ENCODE measurements at regions not wholly inside any gene's neighbourhood (a gene's known extent, or its start where the extent isn't known, plus 50 kb on each side); places are given as distances from the start of the nearest gene placed in this dataset.
"Not testable (repeated sequence)": the region's sequence is repeated elsewhere in the genome, so short reads cannot be mapped to it uniquely, and the experiment has no call there.

DNA sequence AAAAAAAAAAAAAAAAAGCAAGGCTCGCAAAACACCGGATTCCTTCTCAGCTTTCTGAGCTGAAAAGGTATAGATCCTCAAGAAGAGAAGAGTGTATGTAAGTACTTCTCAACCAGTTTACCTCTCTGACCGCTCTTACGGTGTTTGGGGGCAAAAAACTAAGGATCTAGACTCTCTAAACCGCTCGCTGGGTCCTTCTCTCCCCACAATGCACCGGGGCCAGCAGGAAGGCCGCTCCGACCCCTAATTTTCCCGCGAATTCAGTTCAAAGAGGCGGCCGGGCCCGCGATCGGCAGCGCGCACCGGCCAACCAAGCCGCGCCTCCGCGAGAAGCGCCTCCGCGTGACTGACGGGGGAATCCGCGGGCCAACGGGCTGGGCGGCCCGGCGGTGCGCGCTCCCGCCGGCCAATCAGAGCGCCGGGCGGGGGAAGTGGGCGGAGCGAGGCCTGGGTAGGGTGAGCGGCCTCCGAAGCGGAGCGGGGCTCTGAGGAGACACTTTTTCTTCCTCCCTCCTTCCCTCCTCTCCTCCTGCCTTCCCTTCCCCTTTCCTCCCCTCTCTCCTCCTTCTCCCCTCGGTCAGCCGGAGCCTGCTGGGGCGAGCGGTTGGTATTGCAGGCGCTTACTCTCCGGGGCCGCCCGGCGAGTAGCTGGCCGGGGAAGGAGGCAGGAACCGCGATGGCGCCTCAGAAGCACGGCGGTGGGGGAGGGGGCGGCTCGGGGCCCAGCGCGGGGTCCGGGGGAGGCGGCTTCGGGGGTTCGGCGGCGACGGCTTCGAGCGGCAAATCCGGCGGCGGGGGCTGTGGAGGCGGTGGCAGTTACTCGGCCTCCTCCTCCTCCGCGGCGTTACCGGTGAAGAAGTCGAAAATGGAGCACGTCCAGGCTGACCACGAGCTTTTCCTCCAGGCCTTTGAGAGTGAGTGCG lies 93.0 kb downstream of the CRLF3 start:
- H3K27me3 Mint-ChIP-seq; H3K9me3 Mint-ChIP-seq; intact Hi-C loops (cut with micrococcal nuclease): not testable (repeated sequence)
- peaks cover 58% of the 10 kb centered on the region for H3K4me1 Mint-ChIP-seq (ENCODE audit: low read depth)
- peaks cover 28% of the 10 kb centered on the region for H3K36me3 Mint-ChIP-seq (ENCODE audit: low read depth)
- peak overlapping the region; percentile 96 for H3K4me3 Mint-ChIP-seq
- H3K27ac Mint-ChIP-seq = peak overlapping the region; percentile 93

DNA sequence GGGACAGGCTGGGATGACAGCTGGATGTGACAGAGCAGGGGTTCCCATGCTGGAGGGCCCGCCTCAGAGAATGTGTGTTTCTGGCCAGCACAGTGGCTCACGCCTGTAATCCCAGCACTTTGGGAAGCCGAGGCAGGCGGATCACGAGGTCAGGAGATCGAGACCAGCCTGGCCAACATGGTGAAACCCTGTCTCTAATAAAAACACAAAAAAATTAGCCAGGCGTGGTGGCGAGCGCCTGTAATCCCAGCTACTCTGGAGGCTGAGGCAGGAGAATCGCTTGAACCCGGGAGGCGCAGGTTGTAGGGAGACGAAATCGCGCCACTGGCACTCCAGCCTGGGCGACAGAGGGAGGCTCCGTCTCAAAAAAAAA lies 93.7 kb downstream of the CRLF3 start:
- H3K27me3 Mint-ChIP-seq; intact Hi-C loops (cut with micrococcal nuclease); H3K9me3 Mint-ChIP-seq: not testable (repeated sequence)
- Mint-ChIP-seq H3K36me3 (ENCODE audit: low read depth) (peaks cover 22% of the 10 kb centered on the region), H3K4me1 (ENCODE audit: low read depth) (peaks cover 56% of the 10 kb centered on the region), H3K27ac (peak overlapping the region; percentile 93), H3K4me3 (peak overlapping the region; percentile 96)

DNA sequence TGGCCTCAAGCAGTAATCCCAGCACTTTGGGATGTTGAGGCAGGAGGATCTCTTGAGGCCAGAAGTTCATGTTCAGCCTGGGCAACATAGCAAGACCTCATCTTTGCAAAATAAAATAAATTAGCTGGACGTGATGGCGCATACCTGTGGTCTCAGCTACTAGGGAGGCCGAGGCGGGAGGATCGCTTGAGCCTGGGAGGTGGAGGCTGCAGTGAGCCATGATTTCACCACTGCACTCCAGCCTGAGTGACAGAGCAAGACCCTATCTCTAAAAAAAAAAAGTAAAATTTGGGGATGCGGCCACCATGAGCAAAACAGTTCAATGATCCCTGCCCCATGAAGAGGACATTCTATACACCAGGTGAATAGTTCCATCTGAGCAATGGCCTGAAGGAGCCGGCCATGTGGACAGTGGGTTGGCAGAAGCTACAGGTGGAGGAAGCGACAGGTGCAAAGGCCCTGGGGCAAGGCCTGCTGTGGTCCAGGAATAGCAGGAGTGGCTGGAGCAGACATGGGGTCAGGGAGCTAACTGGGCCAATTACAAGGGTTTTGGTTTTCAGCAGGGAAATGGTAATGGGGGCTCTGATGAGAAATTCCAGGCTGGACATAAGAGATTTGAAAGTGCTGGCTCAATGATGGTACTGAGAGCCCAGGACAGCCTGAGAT lies 94.2 kb downstream of the CRLF3 start:
- peak overlapping the region; percentile 96 for H3K4me3 Mint-ChIP-seq
- H3K27me3 Mint-ChIP-seq; H3K9me3 Mint-ChIP-seq; intact Hi-C loops (cut with micrococcal nuclease): not testable (repeated sequence)
- peaks cover 19% of the 10 kb centered on the region for H3K36me3 Mint-ChIP-seq (ENCODE audit: low read depth)
- peaks cover 52% of the 10 kb centered on the region for H3K4me1 Mint-ChIP-seq (ENCODE audit: low read depth)
- peak overlapping the region; percentile 93 for H3K27ac Mint-ChIP-seq

DNA sequence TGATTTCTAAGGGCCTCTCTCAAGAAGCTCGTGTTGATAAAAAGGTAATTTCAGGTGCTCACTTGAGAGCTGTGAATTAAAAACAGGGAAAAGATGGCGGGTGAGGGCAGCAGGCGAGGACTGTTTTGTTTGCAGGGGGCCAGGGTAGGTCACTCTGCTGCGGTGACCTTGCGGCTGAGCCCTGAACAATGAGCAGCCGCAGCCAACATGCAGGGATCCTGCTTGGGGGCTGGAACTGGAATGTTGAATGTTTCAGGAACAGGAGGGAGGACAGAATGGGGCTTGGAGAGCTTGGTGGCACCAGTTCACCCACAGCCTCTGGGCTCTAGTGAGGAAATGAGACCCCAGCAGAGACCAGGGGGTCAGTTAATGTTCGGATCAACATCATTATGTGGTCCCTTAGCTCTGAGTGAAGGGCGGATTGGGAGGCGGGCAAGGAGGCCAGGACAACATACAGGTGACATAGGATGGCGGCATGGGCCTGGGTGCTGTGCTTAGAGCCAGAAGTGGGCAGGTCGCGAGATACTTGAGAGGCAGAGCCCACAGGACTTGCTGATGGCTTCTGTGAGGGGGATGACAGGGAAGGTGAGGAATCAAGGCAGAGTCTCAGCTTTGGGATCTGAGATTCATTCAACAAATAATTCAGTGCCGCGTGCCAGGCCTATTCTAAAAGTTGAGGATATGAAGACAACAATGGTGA lies 94.9 kb downstream of the CRLF3 start:
- Mint-ChIP-seq H3K27ac (peak overlapping the region; percentile 93), H3K4me1 (ENCODE audit: low read depth) (peaks cover 53% of the 10 kb centered on the region), H3K36me3 (ENCODE audit: low read depth) (peaks cover 18% of the 10 kb centered on the region)
- H3K4me3 Mint-ChIP-seq; intact Hi-C loops (cut with micrococcal nuclease); H3K9me3 Mint-ChIP-seq; H3K27me3 Mint-ChIP-seq: not testable (repeated sequence)

DNA sequence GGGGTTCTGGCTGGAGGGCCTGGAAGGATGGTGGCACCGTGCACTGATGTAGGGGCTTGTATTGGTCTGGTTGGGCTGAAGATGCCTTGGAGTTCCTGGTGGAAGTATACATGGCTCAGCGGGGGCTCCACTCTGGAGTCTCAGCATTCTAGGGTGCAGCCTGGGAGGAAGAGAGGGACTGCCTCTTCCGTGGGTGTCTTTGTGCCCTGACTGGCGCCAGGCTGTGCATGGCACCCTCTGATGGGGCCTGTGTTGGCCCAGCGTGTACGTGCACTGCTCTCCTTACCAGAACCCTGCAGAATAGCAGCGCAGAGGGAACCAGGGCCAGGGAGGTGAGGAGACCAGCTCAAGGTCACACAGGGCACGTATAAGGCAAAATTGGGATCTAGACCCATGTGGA lies 97.0 kb downstream of the CRLF3 start:
- Mint-ChIP-seq H3K4me3 (peak overlapping the region; percentile 24), H3K27ac (peak overlapping the region; percentile 93), H3K36me3 (ENCODE audit: low read depth) (peaks cover 18% of the 10 kb centered on the region), H3K4me1 (ENCODE audit: low read depth) (peaks cover 74% of the 10 kb centered on the region)
- H3K27me3 Mint-ChIP-seq; H3K9me3 Mint-ChIP-seq; intact Hi-C loops (cut with micrococcal nuclease): not testable (repeated sequence)

DNA sequence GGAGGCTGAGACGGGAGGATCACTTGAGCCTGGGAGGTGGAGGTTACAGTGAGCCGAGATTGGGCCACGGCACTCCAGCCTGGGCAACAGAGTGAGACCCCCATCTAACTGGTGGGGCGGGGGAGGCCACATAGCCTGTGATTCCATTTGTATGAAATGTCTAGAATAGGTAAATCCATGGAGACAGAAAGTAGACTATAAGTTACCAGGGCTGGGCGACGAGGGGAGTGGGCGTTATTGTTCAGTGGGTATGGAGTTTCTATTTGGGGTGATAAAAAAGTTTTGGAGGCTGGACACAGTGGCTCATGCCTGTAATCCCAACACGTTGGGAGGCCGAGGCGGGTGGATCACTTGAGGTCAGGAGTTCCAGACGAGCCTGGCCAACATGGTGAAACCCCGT lies 97.8 kb downstream of the CRLF3 start:
- H3K4me3 Mint-ChIP-seq; intact Hi-C loops (cut with micrococcal nuclease); H3K9me3 Mint-ChIP-seq; H3K27me3 Mint-ChIP-seq: not testable (repeated sequence)
- Mint-ChIP-seq H3K4me1 (ENCODE audit: low read depth) (peaks cover 77% of the 10 kb centered on the region), H3K27ac (peak overlapping the region; percentile 93), H3K36me3 (ENCODE audit: low read depth) (peaks cover 16% of the 10 kb centered on the region)

DNA sequence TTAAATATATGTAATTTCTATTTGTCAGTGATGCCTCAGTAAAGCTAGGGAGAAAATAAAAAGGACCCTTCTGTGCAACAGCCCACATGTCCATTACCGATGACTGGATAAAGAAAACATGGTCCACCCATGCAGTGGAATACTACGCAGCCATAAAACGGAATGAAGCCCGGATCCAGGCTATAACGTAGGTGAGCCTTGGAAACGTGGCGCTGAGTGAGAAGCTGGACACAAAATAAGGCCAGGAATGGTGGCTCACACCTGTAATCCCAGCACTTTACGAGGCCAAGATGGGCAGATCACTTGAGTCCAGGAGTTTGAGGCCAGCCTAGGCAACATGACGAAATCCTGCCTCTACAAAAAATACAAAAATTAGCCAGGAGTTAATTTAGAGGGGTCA lies 98.2 kb downstream of the CRLF3 start:
- H3K4me3 Mint-ChIP-seq; H3K27me3 Mint-ChIP-seq; H3K9me3 Mint-ChIP-seq; intact Hi-C loops (cut with micrococcal nuclease): not testable (repeated sequence)
- H3K4me1 Mint-ChIP-seq (ENCODE audit: low read depth) = peaks cover 79% of the 10 kb centered on the region
- H3K36me3 Mint-ChIP-seq (ENCODE audit: low read depth) = peaks cover 14% of the 10 kb centered on the region
- peak overlapping the region; percentile 93 for H3K27ac Mint-ChIP-seq

DNA sequence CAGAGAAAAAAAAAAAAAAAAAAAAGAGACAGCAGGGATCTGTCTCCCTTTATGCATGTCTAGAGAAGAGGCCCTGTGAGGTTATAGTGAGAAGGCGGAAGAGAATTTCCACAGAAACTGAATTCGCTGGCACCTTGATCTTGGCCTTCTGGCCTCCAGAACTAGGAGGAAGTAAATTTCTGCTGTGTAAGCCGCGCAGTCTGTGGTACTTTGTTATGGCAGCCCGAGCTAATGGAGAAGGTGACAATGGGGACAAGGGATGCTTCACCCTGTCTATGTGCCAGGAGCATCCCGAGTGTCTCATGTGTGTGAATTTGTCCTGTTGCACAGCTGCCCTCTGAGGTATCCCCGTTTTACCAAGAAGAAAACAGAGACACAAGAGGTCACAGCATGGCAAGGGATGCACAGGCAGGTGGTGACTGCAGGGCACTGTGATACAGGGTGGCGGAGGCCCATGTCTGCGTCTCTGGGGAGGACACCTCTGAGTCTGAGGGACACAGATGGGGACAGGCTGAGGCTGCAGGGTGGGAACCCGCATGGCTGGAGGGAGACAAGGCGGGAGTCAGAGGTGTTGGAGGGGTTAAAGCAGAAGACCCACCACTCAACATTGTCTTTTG lies 100.3 kb downstream of the CRLF3 start:
- H3K27me3 Mint-ChIP-seq; intact Hi-C loops (cut with micrococcal nuclease); H3K9me3 Mint-ChIP-seq: not testable (repeated sequence)
- Mint-ChIP-seq H3K27ac (peak overlapping the region; percentile 81), H3K36me3 (ENCODE audit: low read depth) (peaks cover 31% of the 10 kb centered on the region), H3K4me1 (ENCODE audit: low read depth) (peaks cover 84% of the 10 kb centered on the region), H3K4me3 (peak overlapping the region; percentile 2)

DNA sequence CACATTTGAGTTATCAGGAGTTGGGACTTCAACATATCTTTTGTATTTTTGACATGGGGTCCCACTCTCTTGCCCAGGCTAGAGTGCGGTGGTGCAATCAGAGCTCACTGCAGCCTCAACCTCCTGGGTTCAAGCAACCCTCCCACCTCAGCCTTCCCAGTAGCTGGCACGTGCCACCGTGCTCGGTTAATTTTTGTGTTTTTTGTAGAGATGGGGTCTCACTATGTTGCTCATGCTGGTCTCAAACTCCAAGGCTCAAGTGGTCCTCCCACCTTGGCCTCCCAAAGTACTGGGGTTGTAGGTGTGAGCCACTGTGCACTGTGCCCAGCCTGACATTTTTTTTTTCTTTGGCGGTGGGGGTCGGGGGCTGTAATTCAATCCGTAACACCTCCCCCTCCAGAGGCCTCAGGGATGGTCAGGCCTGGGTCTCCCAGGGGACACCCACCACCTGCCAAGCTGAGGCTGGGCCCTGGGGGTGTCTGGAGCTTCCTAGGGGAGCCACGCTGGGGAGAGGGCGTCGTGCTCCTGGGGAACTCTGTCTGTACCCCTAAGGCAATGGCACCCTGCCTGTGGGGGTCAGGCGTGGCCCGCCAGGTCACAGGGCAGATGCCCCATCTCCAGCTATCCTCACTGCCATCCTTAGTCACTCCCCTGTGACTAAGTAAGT lies 102.2 kb downstream of the CRLF3 start:
- H3K27me3 Mint-ChIP-seq; intact Hi-C loops (cut with micrococcal nuclease); H3K4me3 Mint-ChIP-seq; H3K9me3 Mint-ChIP-seq: not testable (repeated sequence)
- Mint-ChIP-seq H3K36me3 (ENCODE audit: low read depth) (peaks cover 44% of the 10 kb centered on the region), H3K27ac (peak overlapping the region; percentile 81), H3K4me1 (ENCODE audit: low read depth) (peaks cover 84% of the 10 kb centered on the region)

DNA sequence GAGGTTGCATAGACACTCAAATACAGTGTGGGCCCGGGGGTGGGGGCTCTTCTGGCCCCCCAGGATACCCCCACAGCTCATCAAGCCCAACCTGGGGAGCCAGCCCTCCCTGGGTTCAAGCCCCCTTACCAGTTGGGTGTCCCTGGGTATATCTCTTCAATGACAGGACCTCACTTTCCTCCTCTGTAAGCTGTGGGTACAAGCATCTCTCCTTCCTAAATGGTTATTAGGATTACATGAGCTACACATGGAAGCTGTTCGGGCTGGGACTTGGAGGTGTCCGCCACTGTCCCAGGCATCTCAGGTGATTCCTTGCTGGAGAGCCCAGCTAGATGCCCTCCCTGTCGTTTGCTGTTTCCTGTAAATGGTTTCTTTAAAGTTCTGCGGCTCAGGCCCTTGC lies 103.5 kb downstream of the CRLF3 start:
- H3K4me3 Mint-ChIP-seq; H3K27me3 Mint-ChIP-seq; H3K9me3 Mint-ChIP-seq; intact Hi-C loops (cut with micrococcal nuclease): not testable (repeated sequence)
- H3K4me1 Mint-ChIP-seq (ENCODE audit: low read depth) = peaks cover 86% of the 10 kb centered on the region
- H3K27ac Mint-ChIP-seq = peak overlapping the region; percentile 46
- peaks cover 39% of the 10 kb centered on the region for H3K36me3 Mint-ChIP-seq (ENCODE audit: low read depth)

DNA sequence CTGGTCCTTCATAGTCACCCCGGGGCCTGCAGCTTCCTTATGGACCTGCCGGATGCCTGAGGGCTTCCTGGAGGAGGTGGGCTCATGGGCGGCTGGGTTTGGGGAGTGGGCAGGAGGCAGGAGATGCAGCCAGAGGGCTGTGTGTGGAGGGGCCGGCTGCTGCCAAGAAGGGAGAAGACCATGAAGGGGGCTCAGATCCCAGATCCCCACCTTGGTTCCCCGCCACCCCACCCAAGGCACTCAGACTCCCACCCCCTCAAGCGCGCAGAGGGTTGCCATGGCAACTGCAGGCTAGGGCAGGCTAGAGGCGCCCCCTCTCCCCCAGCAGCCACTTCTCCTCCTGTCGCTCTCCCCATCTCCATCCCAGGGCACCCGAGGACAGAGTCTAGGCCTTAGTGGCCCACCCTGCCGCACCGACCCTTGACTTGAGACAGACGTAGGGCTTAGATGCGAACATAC lies 104.5 kb downstream of the CRLF3 start:
- peaks cover 87% of the 10 kb centered on the region for H3K4me1 Mint-ChIP-seq (ENCODE audit: low read depth)
- H3K27ac Mint-ChIP-seq = peak overlapping the region; percentile 46
- no peak overlapping the region for H3K4me3 Mint-ChIP-seq
- H3K27me3 Mint-ChIP-seq = no peaks in the 10 kb centered on the region
- peaks cover 35% of the 10 kb centered on the region for H3K36me3 Mint-ChIP-seq (ENCODE audit: low read depth)
- intact Hi-C loops (cut with micrococcal nuclease) = no loop called here
- no peaks in the 10 kb centered on the region for H3K9me3 Mint-ChIP-seq

DNA sequence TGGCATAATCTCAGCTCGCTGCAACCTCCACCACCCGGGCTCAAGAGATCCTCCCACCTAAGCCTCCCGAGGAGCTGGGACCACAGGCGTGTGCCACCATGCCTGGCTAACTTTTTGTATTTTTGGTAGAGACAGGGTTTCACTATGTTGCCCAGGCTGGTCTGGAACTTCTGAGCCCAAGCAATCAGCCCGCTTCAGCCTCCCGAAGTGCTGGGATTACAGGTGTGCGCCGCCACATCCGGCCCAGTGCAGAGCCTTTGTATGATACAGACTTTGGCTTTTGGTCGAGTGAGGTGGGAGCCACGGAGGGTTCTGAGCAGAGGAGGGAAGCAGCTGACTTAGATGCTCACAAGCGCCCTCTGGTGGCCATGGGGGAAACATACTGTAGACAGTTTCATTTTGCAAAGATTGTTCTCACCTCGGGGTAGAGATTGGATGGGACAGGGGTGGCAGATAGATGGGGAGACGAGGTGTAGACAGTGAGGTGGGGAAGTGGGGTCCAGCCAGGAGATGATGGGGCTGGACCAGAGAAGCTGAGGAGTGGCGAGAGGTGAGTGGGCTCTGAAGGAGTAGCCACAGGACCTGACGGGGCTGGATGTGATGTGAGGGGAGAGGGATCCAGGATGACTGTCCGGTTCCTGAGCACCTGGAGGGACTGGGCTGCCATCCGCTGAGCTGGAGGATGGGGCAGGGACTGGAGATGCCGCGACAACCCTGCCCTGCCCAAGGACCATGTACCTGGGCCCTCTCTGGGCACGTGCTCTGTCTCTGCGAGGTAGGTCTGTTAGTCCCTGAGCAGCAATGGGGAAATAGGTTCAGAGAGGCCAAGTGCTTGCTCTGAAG lies 105.1 kb downstream of the CRLF3 start:
- Mint-ChIP-seq H3K36me3 (ENCODE audit: low read depth) (peaks cover 34% of the 10 kb centered on the region), H3K4me1 (ENCODE audit: low read depth) (peaks cover 88% of the 10 kb centered on the region), H3K27ac (peak overlapping the region; percentile 46)
- not testable (repeated sequence) for H3K27me3 Mint-ChIP-seq, H3K4me3 Mint-ChIP-seq, H3K9me3 Mint-ChIP-seq
- intact Hi-C loops (cut with micrococcal nuclease) = loop anchor here (5.0 kb wide), 1 partner anchor 242 kb away; the partner anchor contains the start of gene GOSR1
